Neural progenitor cell (in vitro differentiated cells): ENCODE measurements at regions not wholly inside any gene's neighbourhood (a gene's known extent, or its start where the extent isn't known, plus 50 kb on each side); places are given as distances from the start of the nearest gene placed in this dataset.
A peak's percentile ranks its signal among the peaks of the same experiment; 100 is the strongest.

Experiments used
- DNase-seq: peaks from one replicate; pipeline ENCODE4 v3.0.0-alpha.2; 2016; ENCODE audit warnings: low spot score
- H2AFZ ChIP-seq: fragments of 200-600 bp; sonication (generic); replicated peaks from 2 replicates; pipeline ENCODE4 v1.6.1; 2016; ENCODE audit warnings: antibody characterized with exemption
- H3F3A ChIP-seq: fragments of 200-600 bp; sonication (generic); 2 replicates; pipeline ENCODE4 v1.6.1; 2016; ENCODE audit warnings: antibody characterized with exemption, low read depth
- H3K27ac ChIP-seq: fragments of 200-600 bp; sonication (generic); 2 replicates; pipeline ENCODE4 v1.5.1; 2016; ENCODE audit warnings: mild to moderate bottlenecking
- H3K27me3 ChIP-seq: fragments of 200-600 bp; sonication (generic); 2 replicates; pipeline ENCODE4 v1.6.1; 2016; ENCODE audit warnings: mild to moderate bottlenecking, moderate library complexity
- H3K36me3 ChIP-seq: fragments of 200-600 bp; sonication (generic); 2 replicates; pipeline ENCODE4 v1.5.1; 2016
- H3K4me1 ChIP-seq: fragments of 200-600 bp; sonication (generic); 2 replicates; pipeline ENCODE4 v1.6.1; 2016; ENCODE audit warnings: mixed run types
- H3K4me2 ChIP-seq: fragments of 200-600 bp; sonication (generic); 2 replicates; pipeline ENCODE4 v1.6.1; 2016
- H3K4me3 ChIP-seq: fragments of 200-600 bp; sonication (generic); 2 replicates; pipeline ENCODE4 v1.5.1; 2016
- H3K79me2 ChIP-seq: fragments of 200-600 bp; sonication (generic); 2 replicates; pipeline ENCODE4 v1.6.1; 2016; ENCODE audit warnings: low read depth
- H3K9ac ChIP-seq: fragments of 200-600 bp; sonication (generic); 2 replicates; pipeline ENCODE4 v1.6.1; 2016
- H3K9me3 ChIP-seq: fragments of 200-600 bp; sonication (generic); 2 replicates; pipeline ENCODE4 v1.5.1; 2016; ENCODE audit warnings: low read depth
- H4K20me1 ChIP-seq: fragments of 200-600 bp; sonication (generic); 2 replicates; pipeline ENCODE4 v1.6.1; 2016; ENCODE audit warnings: low read depth
- H3K27ac Mint-ChIP-seq: 3 replicates; pipeline ENCODE4 v1.8.0; 2021; ENCODE audit warnings: mixed read lengths
- H3K27me3 Mint-ChIP-seq: 2 replicates; pipeline ENCODE4 v1.8.0; 2022; ENCODE audit warnings: low read depth, mild to moderate bottlenecking, inconsistent platforms, moderate library complexity, mixed read lengths; ENCODE audit not compliant: insufficient read depth
- H3K36me3 Mint-ChIP-seq: 3 replicates; pipeline ENCODE4 v1.8.0; 2021; ENCODE audit warnings: mixed read lengths
- H3K4me1 Mint-ChIP-seq: 3 replicates; pipeline ENCODE4 v1.8.0; 2021; ENCODE audit warnings: mixed read lengths
- H3K4me3 Mint-ChIP-seq: 3 replicates; pipeline ENCODE4 v1.8.0; 2021; ENCODE audit warnings: mild to moderate bottlenecking, moderate library complexity, mixed read lengths
- H3K9me3 Mint-ChIP-seq: 3 replicates; pipeline ENCODE4 v1.8.0; 2020; ENCODE audit warnings: mixed read lengths
- EZH2 ChIP-seq: fragments of 200-600 bp; sonication (generic); IDR thresholded peaks from 2 replicates; pipeline ENCODE4 v1.6.1; 2017; ENCODE audit warnings: antibody characterized with exemption, mild to moderate bottlenecking, moderate library complexity
- EZH2phosphoT487 ChIP-seq: fragments of 200-600 bp; sonication (generic); IDR thresholded peaks from 2 replicates; pipeline ENCODE4 v1.6.1; 2017; ENCODE audit warnings: antibody characterized with exemption
- TF ChIP-seq, protein P1 (sequence below): fragments of 200-600 bp; sonication (generic); IDR thresholded peaks from 2 replicates; pipeline ENCODE4 v1.5.1; 2017; ENCODE audit warnings: antibody characterized with exemption, mild to moderate bottlenecking

DNA sequence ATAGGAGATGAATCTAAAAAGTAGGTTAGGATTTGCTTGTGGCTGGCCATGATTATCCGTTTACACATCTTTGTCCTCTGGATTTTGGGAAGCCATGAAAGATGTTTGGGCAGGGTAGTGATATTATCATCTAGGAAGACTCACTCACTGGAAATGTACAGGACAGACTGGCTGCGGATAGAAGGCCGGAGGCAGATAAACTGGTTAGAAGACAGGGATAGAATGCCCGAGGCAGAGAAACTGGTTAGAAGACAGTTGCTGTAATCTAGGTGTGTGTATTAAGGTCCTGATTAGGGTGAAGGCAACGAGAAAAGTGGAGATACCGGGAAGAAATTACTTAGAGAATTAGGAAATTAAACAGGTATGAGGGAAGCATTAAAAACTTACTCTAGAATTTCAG lies 68.8 kb downstream of the SPRY1 start:
- no peak overlapping the region for H3K4me2 ChIP-seq
- no peaks in the 10 kb centered on the region for H3K36me3 ChIP-seq
- H3K27ac ChIP-seq: no peak overlapping the region
- no peak overlapping the region for H3K27ac Mint-ChIP-seq
- TF ChIP-seq EZH2: no peak
- no peak for DNase-seq
- H4K20me1 ChIP-seq: no peaks in the 10 kb centered on the region
- peaks cover 9% of the 10 kb centered on the region for H3K36me3 Mint-ChIP-seq
- H3K4me3 ChIP-seq: no peak overlapping the region
- peaks cover 10% of the 10 kb centered on the region for H3K27me3 Mint-ChIP-seq
- H3K27me3 ChIP-seq: no peaks in the 10 kb centered on the region
- H3K4me1 ChIP-seq: peaks cover 10% of the 10 kb centered on the region
- H3K4me3 Mint-ChIP-seq: no peak overlapping the region
- H3K9me3 ChIP-seq: no peaks in the 10 kb centered on the region
- H2AFZ ChIP-seq: no peak overlapping the region
- H3K4me1 Mint-ChIP-seq: peaks cover 56% of the 10 kb centered on the region
- peaks cover 7% of the 10 kb centered on the region for H3K9me3 Mint-ChIP-seq
- H3K9ac ChIP-seq: no peak overlapping the region
- no peaks in the 10 kb centered on the region for H3F3A ChIP-seq
- H3K79me2 ChIP-seq: no peaks in the 10 kb centered on the region

DNA sequence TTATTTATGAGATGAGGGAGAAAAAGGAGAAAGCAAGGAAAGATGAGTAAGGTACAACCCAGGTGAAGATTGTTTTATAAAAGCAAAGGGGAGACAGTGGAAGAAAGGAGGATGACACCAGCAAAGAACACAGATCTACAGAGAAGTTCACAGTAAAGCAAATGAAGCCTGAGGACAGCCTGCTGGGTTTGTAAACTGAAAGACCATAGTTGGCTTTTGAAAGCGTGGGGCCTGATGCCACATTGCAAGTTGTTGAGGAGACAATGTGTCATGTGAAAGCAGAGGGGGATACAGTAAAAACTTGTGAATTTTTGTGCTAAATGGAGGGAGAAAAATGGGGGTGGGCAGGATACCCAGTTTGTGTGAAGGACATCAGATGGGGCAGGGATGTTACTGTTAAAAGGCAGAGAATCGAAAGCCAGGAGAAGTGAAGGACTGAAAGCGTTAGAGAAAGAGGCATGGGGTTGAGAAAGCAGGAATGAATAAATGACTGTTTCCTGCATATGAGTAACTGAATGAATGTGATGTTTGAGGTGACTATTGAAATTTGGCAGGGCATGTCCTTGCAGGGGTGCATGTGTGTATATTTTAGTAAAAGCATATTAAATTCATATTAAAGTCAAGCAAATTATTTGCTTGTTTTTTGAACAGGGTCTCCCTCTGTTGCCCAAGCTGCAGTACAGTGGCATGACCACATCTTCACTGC lies 69.6 kb downstream of the SPRY1 start:
- Histone ChIP-seq H3K4me1 (peaks cover 10% of the 10 kb centered on the region), H3K4me3 (no peak overlapping the region), H3K27ac (no peak overlapping the region), H3F3A (no peaks in the 10 kb centered on the region), H4K20me1 (no peaks in the 10 kb centered on the region), H3K9ac (no peak overlapping the region), H3K79me2 (no peaks in the 10 kb centered on the region), H3K36me3 (no peaks in the 10 kb centered on the region), H2AFZ (no peak overlapping the region), H3K4me2 (no peak overlapping the region), H3K9me3 (no peaks in the 10 kb centered on the region), H3K27me3 (no peaks in the 10 kb centered on the region)
- H3K27ac Mint-ChIP-seq: peak overlapping the region; percentile 44
- DNase-seq: no peak
- H3K27me3 Mint-ChIP-seq: peaks cover 10% of the 10 kb centered on the region
- H3K4me1 Mint-ChIP-seq: peaks cover 58% of the 10 kb centered on the region
- peaks cover 7% of the 10 kb centered on the region for H3K9me3 Mint-ChIP-seq
- TF ChIP-seq EZH2 (no peak), EZH2phosphoT487 (no peak)
- TF ChIP-seq, protein P1, sequence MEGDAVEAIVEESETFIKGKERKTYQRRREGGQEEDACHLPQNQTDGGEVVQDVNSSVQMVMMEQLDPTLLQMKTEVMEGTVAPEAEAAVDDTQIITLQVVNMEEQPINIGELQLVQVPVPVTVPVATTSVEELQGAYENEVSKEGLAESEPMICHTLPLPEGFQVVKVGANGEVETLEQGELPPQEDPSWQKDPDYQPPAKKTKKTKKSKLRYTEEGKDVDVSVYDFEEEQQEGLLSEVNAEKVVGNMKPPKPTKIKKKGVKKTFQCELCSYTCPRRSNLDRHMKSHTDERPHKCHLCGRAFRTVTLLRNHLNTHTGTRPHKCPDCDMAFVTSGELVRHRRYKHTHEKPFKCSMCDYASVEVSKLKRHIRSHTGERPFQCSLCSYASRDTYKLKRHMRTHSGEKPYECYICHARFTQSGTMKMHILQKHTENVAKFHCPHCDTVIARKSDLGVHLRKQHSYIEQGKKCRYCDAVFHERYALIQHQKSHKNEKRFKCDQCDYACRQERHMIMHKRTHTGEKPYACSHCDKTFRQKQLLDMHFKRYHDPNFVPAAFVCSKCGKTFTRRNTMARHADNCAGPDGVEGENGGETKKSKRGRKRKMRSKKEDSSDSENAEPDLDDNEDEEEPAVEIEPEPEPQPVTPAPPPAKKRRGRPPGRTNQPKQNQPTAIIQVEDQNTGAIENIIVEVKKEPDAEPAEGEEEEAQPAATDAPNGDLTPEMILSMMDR: no peak
- H3K36me3 Mint-ChIP-seq: peaks cover 9% of the 10 kb centered on the region
- no peak overlapping the region for H3K4me3 Mint-ChIP-seq

DNA sequence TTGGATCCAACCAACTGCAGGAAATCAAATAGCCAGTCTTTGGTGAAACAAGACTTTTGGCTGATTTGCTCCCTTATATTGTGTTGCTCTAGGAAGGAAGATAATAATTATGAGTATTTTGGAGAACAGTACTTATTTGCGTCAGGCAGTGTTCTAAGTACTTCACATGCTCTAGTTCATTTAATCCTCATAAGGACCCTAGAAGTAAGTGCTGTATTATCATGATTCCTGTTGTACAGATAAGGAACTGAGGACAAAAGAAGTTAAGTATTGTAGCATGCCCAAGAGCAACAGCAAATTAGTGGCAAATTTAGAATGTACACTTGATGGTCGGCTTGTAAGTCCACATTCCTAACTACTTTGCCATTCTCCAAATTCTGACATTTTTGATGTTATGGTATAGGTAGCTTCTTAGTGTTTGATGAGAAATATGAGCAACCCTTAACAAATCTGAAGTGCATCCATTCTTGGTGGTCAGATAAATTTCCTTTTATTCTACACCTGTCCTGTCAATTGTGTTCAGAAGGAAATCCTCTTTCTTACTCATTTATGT lies 72.0 kb downstream of the SPRY1 start:
- Histone ChIP-seq H3K9ac (no peak overlapping the region), H2AFZ (no peak overlapping the region), H4K20me1 (no peaks in the 10 kb centered on the region), H3K27ac (no peak overlapping the region), H3K4me1 (peaks cover 8% of the 10 kb centered on the region), H3F3A (no peaks in the 10 kb centered on the region), H3K79me2 (no peaks in the 10 kb centered on the region), H3K4me3 (no peak overlapping the region), H3K4me2 (no peak overlapping the region), H3K36me3 (no peaks in the 10 kb centered on the region), H3K27me3 (no peaks in the 10 kb centered on the region), H3K9me3 (no peaks in the 10 kb centered on the region)
- Mint-ChIP-seq H3K4me1 (peaks cover 53% of the 10 kb centered on the region), H3K36me3 (peaks cover 12% of the 10 kb centered on the region), H3K9me3 (peaks cover 12% of the 10 kb centered on the region), H3K4me3 (no peak overlapping the region), H3K27ac (no peak overlapping the region), H3K27me3 (peaks cover 7% of the 10 kb centered on the region)
- TF ChIP-seq EZH2phosphoT487 (no peak), EZH2 (no peak)
- TF ChIP-seq, protein P1: no peak
- no peak for DNase-seq

DNA sequence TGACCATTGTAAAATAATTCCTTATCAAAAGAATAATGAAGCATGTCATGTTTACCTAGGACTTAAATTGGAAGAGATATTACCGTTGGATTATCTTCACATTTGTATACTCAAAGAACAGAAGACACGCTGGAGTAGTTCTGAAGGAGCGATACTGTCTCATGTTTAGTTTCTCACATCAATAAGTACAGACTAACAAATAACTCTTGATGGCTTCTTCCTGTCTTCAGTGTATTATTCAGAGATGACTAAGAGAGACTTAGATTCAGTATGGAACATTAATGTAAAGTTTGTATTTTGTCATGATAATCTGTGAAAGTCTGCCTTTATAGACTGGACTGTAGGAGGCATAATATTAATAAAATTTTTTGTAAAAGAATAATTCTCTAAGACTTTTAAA lies 72.7 kb downstream of the SPRY1 start:
- no peak overlapping the region for H3K4me3 ChIP-seq
- H3K27me3 Mint-ChIP-seq: peaks cover 7% of the 10 kb centered on the region
- peaks cover 16% of the 10 kb centered on the region for H3K9me3 Mint-ChIP-seq
- peaks cover 14% of the 10 kb centered on the region for H3K36me3 Mint-ChIP-seq
- H4K20me1 ChIP-seq: no peaks in the 10 kb centered on the region
- no peaks in the 10 kb centered on the region for H3K9me3 ChIP-seq
- no peak overlapping the region for H3K4me2 ChIP-seq
- peaks cover 46% of the 10 kb centered on the region for H3K4me1 Mint-ChIP-seq
- no peak overlapping the region for H3K4me3 Mint-ChIP-seq
- H2AFZ ChIP-seq: no peak overlapping the region
- peaks cover under 1% of the 10 kb centered on the region for H3K4me1 ChIP-seq
- H3K9ac ChIP-seq: no peak overlapping the region
- TF ChIP-seq EZH2: no peak
- TF ChIP-seq, protein P1: no peak
- no peak for TF ChIP-seq EZH2phosphoT487
- H3K79me2 ChIP-seq: no peaks in the 10 kb centered on the region
- no peak for DNase-seq
- H3K36me3 ChIP-seq: no peaks in the 10 kb centered on the region
- no peak overlapping the region for H3K27ac ChIP-seq
- no peaks in the 10 kb centered on the region for H3K27me3 ChIP-seq
- no peaks in the 10 kb centered on the region for H3F3A ChIP-seq
- no peak overlapping the region for H3K27ac Mint-ChIP-seq
